Ecto neural progenitor cell (in vitro differentiated cells): ENCODE measurements at regions not wholly inside any gene's neighbourhood (a gene's known extent, or its start where the extent isn't known, plus 50 kb on each side); places are given as distances from the start of the nearest gene placed in this dataset.

Experiments used
- DNase-seq: peaks from one replicate; pipeline ENCODE4 v3.0.0-alpha.2; 2018; ENCODE audit warnings: low spot score

DNA sequence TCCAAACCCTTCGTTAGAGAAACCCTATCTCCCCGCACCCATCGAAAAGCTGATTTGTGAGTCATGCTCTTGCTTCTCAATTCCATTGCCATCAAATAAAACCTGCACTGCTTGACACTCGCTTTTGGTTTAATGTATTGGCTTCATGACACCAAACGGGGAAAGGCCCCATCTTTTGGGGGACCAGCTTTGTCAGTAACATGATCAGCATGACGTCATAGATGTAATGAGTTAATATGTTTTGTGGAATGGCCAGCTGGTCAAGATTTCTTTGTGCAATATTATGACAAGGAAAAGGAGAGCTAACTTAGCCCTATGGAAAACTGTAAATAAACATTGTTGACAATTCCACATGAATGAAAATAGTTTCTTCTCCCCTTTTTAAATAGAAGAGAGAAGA is 1260.5 kb upstream of the CELF2 start:
- DNase-seq: no peak

GRCh38 chr10:9759596-9759995 is 1258.1 kb upstream of the CELF2 start:
- no peak for DNase-seq

DNA sequence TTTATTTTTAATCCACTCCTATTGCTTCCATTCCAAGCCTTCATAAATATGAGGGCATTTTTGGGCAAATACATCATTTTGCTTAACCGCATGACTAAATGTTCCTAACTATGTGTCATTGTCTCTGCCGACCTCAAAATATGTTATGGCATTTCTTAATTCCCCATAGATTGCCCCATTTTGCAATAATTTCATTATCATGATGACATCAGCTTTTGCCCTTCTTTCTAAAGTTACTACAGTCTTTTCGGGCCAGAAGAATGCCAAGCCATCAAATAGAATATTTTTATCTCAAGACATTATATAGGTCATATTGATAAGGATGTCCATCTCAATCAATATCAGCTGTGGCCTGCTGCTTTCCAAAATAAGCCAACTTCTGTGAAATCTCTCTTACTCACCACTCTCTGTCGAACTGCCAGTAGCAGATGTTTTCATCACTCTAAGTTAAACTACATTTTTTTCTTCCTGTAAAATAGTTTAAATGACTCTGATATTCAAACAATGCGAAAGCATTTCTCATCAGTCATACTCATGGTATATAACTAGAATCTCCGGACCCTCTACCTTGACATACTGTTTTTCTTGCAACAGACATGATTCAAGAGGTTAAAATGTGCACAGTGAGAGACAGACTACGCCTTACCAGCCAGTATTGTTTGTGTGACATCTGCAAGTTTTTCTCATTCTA is 1254.6 kb upstream of the CELF2 start:
- no peak for DNase-seq

DNA sequence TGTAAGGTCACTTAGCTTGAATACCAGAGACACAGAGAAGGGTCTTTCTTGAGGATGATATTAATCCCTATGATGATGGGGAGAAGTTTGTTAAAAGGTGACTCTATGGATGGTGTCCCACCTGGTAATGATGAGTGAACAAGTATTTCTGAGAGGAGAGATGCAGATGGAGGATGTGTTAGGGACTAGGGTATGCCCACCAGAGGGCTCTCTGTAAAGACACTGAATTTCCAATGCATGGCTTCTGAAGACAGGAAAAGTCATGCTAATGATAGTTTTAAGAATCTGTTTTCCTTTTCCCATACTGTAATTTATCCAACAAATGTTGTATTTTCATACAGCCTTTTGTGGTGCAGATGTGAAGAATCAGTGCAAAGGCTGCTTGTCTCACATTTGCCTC is 1250.9 kb upstream of the CELF2 start:
- DNase-seq: no peak

GRCh38 chr10:9781666-9782065 is 1236.0 kb upstream of the CELF2 start:
- DNase-seq: no peak

- no peak for DNase-seq
Measured at GRCh38 chr10:9786101-9786500, 1231.6 kb upstream of the CELF2 start.

GRCh38 chr10:9786576-9786975 is 1231.1 kb upstream of the CELF2 start:
- no peak for DNase-seq

- no peak for DNase-seq
Measured at GRCh38 chr10:9789996-9790395, 1227.7 kb upstream of the CELF2 start.

DNA sequence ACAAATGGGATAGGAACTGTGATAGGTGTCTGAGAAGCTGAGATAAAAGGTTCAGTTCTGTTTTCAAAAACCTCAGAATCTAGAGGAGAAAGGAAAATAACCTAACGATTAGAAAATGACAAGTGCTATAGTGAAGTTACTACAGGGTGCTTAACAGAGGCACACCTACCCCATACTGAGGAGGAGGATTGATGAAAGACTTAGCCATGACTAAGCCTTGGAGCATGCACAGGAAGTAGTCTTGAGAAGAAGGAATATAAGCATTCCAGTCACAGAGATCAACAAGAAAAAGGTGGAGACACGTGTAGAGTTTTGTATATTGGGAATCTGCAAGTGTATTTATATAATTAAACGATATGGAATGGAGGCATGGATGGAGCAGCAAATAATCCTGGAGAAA is 1225.5 kb upstream of the CELF2 start:
- no peak for DNase-seq

- DNase-seq: no peak
Measured at GRCh38 chr10:9796564-9796963, 1221.1 kb upstream of the CELF2 start.

DNA sequence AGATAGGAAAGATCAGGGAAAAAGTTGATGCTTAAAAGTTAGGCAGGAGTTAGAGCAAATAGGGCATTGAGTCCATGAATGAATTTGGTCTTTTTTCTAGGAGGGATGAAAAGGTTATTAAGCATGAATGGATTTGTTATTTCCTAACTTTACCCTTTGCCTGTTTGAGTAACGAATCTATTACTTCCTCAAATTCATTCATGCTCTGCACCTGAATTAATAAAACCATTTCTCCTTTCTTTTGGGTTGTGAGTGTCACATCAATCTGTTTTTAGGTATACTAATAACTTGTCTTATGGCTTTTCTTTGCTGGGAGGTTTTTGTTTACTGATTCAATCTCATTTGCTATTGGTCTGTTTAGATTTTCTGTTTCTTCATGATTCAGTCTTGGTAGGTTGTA is 1217.7 kb upstream of the CELF2 start:
- no peak for DNase-seq

GRCh38 chr10:9800571-9800970 is 1217.1 kb upstream of the CELF2 start:
- DNase-seq: no peak

GRCh38 chr10:9807846-9808245 is 1209.8 kb upstream of the CELF2 start:
- DNase-seq: no peak

- no peak for DNase-seq
Measured at GRCh38 chr10:9811601-9812000, 1206.1 kb upstream of the CELF2 start.

GRCh38 chr10:9814285-9814864 is 1203.3 kb upstream of the CELF2 start:
- no peak for DNase-seq

- DNase-seq: peak; percentile 40
Measured at GRCh38 chr10:9819756-9820494, 1197.7 kb upstream of the CELF2 start.

- no peak for DNase-seq
Measured at GRCh38 chr10:9823268-9823930, 1194.3 kb upstream of the CELF2 start.

- peak; percentile 40 for DNase-seq
Measured at GRCh38 chr10:9824631-9825071, 1193.0 kb upstream of the CELF2 start.

DNA sequence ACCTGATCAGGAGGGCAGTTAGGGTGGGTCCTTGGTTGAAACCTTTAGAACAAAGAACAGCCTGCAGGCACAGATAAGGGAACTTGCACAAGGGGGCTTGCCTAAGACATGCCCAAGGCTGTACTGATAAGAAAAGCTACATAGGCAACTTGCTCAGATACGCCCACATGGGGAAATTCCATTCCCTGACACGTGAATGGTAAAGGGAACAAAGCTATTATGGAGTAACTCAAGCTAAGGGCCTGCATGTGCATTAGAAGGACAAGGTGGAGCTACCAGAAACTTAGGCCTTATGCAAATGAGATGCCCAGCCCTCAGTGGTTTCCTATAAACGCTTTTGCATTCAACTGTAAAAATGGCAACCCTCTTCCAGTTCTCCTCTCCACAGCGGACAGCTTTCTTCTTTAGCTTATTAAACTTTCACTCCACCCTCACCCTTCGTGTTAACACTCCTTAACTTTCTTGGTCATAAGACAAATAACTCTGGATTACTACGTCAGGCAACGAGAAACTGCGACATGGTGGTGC is 1192.1 kb upstream of the CELF2 start:
- DNase-seq: no peak

GRCh38 chr10:9828110-9828509 is 1189.6 kb upstream of the CELF2 start:
- DNase-seq: no peak

- DNase-seq: no peak
Measured at GRCh38 chr10:9833942-9834341, 1183.7 kb upstream of the CELF2 start.

- no peak for DNase-seq
Measured at GRCh38 chr10:9834434-9834833, 1183.2 kb upstream of the CELF2 start.

GRCh38 chr10:9845075-9845474 is 1172.6 kb upstream of the CELF2 start:
- no peak for DNase-seq
